HG02623 (cell line): ENCODE measurements at regions not wholly inside any gene's neighbourhood (a gene's known extent, or its start where the extent isn't known, plus 50 kb on each side); places are given as distances from the start of the nearest gene placed in this dataset.
"Not testable (repeated sequence)": the region's sequence is repeated elsewhere in the genome, so short reads cannot be mapped to it uniquely, and the experiment has no call there.

Source experiments
- ATAC-seq: cut with Tn5 transposase; IDR thresholded peaks from one replicate; pipeline ENCODE4 v1.9.1; 2021; ENCODE audit warnings: moderate library complexity; ENCODE audit not compliant: unreplicated experiment

GRCh38 chr5:174935854-174936474, 211.6 kb downstream of the MSX2 start:
- ATAC-seq = no peak

GRCh38 chr5:174931033-174931432, 206.7 kb downstream of the MSX2 start:
- not testable (repeated sequence) for ATAC-seq

GRCh38 chr5:174925586-174925985, 201.2 kb downstream of the MSX2 start:
- no peak for ATAC-seq

- no peak for ATAC-seq
Measured at GRCh38 chr5:174922955-174923354, 198.6 kb downstream of the MSX2 start.

- ATAC-seq = no peak
Measured at GRCh38 chr5:174920906-174921550, 196.6 kb downstream of the MSX2 start.

- no peak for ATAC-seq
Measured at GRCh38 chr5:174919351-174919750, 195.0 kb downstream of the MSX2 start.

GRCh38 chr5:174918655-174919054, 194.3 kb downstream of the MSX2 start:
- ATAC-seq = no peak

- no peak for ATAC-seq
Measured at GRCh38 chr5:174917976-174918554, 193.7 kb downstream of the MSX2 start.

GRCh38 chr5:174917435-174917834, 193.1 kb downstream of the MSX2 start:
- ATAC-seq = not testable (repeated sequence)

GRCh38 chr5:174916924-174917323, 192.5 kb downstream of the MSX2 start:
- ATAC-seq = not testable (repeated sequence)

- no peak for ATAC-seq
Measured at GRCh38 chr5:174916227-174916626, 191.8 kb downstream of the MSX2 start.

GRCh38 chr5:174911118-174911517, 186.7 kb downstream of the MSX2 start:
- ATAC-seq = no peak

- ATAC-seq = peak; percentile 82
Measured at GRCh38 chr5:174910245-174910737, 185.9 kb downstream of the MSX2 start.

- no peak for ATAC-seq
Measured at GRCh38 chr5:174903172-174903732, 178.9 kb downstream of the MSX2 start.

GRCh38 chr5:174901336-174901735, 177.0 kb downstream of the MSX2 start:
- ATAC-seq = no peak

- no peak for ATAC-seq
Measured at GRCh38 chr5:174900240-174900865, 176.0 kb downstream of the MSX2 start.

- no peak for ATAC-seq
Measured at GRCh38 chr5:174897281-174897950, 173.0 kb downstream of the MSX2 start.

GRCh38 chr5:174895360-174895759, 171.0 kb downstream of the MSX2 start:
- no peak for ATAC-seq

- no peak for ATAC-seq
Measured at GRCh38 chr5:174892742-174893141, 168.4 kb downstream of the MSX2 start.

GRCh38 chr5:174880412-174881200, 156.2 kb downstream of the MSX2 start:
- not testable (repeated sequence) for ATAC-seq
